ENCODE measurements at regions not wholly inside any gene's neighbourhood (a gene's known extent, or its start where the extent isn't known, plus 50 kb on each side); places are given as distances from the start of the nearest gene placed in this dataset.

DNA sequence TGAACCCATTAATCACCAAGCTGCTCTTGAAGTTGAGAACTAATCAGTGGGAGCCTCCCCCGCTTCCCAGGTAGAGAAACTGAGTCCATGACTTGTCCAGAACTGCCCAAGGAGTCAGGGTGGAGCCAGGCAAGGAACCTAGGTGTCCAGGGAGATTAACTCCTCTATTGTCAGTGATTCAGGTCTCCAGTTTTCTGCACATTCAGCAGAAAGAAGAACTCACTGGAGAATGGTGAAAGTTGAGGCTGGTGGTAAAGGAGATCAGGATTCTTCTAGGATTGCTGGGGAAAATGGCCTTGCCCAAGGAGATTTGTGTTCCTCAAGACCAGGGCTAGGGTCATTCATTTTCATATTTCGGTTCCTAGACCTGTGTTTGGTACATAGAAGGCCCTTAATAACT, 87.2 kb upstream of the CISTR start:
- DNase-seq: no peak

DNA sequence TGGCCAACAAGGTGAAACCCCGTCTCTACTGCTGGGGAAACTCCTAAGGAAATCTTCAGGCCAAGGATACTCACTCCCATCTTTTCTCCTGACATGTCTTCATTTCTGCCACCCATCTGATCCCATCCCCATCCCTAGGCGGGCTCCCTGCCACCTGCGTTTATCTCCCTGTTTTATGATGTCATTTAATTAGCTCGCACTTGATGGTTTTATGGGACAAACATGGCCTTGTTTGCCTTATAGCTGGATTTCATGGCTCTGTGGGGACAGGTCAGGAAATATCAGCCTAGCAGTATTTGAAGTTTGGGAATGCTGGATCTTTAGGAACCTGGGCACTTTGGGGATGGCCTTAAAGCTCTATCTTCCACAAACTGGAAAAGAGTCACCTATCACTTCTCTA, 88.5 kb upstream of the CISTR start:
- peak in 1 of 3 experiments; percentile 34 for DNase-seq

GRCh38 chr12:53842686-53843085, 90.9 kb upstream of the CISTR start:
- DNase-seq: peak; percentile 35 to 47 (median 46)

DNA sequence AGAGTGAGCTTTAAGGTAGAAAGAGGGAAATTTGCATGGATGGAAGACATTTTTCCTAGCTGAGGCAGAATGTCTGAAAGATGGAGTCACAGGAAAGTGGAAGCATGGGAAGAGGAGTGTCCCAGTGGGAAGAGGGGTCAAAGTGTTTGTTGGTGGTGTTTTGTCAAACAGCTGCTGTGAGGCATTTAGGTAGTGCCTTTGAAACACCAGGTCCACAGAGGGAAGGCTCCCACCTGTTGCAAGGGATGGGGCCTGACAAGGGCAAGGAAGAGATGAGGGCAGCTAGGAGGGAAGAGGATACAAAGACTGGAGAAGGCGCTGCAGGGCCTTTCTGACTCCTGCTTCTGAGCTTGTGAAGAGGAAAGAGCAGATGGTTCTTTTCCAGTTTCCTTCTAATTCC, 91.8 kb upstream of the CISTR start:
- no peak for DNase-seq

- DNase-seq: no peak
Measured at GRCh38 chr12:53844994-53845844, 93.4 kb upstream of the HOXC13 start.

DNA sequence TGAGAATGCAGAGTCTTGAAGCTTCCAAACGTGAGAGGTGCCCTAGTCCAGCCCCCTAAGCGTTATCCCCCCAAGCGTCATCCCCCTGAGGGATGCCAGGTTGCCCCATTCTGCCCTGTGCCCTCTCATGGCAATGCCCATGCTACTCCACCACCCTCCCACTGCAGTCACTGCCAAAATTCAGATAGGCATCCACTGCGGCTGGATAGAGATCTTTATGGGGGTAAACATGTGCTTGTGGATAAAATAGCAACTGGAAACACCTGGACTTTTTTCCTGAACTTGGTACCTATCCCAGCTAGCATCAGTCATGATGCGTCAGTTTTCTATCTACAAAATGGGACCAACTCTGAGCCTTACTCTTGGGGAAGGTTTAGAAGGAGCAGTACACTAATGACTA, 92.7 kb upstream of the HOXC13 start:
- no peak for DNase-seq

DNA sequence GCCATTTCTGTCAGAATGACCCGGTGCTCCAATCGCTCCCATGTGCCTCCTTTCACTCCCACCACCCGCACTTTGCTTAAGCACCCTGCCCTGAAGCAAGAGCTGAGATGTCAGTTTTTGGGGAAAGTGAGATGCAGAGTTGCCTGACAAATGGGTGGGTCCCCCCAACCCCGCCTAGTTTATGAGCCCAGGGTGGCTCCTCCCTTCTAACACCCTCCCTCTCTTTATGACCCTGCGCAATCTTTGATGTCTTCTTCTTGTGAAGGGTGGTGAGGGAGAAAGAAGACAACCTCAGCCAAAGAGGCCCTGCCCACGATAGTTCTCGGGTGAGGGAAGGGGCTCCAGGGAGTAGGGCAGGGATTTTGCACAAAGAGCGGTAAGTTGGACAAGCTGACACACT, 89.5 kb upstream of the HOXC13 start:
- DNase-seq: no peak

DNA sequence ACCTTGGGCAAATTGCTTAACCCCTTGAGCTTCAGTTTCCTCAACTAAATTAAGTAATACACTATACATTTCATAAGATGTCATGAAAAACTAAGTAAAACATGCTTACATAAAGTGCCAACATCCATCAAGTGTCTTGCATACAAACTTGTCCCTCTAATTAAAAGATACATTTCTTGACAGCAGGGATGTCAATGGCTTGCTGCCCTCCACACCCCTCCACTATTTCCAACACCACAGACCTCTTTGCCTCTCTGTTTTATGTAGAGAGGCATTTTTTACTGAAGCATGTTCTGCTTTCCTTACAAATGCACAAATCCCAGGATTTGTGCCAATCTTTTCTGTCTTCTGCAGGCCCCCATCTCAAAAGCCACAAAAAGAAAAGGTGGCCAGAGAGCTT, 89.0 kb upstream of the HOXC13 start:
- DNase-seq: no peak

- DNase-seq: no peak
Measured at GRCh38 chr12:53852061-53852460, 86.6 kb upstream of the HOXC13 start.

GRCh38 chr12:53852992-53853391, 85.6 kb upstream of the HOXC13 start:
- no peak for DNase-seq

DNA sequence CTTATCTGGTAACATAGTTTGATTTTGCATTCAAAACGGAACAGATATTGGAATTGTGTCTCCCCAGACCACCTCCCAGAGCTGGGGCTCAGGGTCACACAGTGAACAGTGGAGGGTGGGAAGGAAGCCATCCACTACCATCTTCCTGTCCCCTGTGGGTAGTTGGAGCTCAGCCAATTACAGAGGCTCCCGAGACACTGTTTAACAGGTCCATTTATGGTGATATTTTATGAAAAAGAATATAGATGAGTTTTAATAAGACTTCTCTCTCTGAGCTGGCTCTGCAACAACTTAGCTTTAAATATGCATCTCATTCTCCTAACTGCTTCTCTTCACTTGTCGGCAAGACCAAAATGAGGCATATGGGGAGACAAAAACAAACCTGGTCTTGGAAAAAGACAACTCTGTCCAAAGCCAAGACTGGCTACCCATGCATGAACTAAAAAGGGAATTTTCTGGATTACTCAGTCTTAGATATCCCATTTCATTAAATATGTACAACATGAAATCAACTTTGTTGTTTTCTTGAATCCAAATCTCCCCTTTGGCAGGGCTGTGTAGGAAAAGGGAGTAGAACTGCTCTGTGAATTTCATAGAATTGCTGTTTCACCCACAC, 83.8 kb upstream of the HOXC13 start:
- no peak for DNase-seq

GRCh38 chr12:53856132-53856531, 82.5 kb upstream of the HOXC13 start:
- no peak for DNase-seq

DNA sequence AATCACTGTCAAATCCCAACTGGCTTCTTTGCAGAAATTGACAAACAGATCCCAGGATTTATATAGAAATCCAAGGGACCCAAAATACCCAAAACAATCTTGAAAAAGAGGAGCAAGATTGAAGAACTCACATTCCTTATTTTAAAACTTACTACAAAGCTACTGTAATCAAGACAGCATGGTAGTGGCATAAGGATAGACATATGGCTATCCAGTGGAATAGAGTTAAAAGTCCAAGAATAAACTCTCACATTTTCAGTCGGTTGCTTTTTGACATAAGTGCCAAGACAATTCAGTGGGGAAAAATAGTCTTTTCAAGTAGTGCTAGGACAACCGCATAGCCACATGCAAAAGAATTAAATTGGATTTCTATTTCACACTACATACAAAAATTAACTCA, 81.0 kb upstream of the HOXC13 start:
- DNase-seq: no peak

DNA sequence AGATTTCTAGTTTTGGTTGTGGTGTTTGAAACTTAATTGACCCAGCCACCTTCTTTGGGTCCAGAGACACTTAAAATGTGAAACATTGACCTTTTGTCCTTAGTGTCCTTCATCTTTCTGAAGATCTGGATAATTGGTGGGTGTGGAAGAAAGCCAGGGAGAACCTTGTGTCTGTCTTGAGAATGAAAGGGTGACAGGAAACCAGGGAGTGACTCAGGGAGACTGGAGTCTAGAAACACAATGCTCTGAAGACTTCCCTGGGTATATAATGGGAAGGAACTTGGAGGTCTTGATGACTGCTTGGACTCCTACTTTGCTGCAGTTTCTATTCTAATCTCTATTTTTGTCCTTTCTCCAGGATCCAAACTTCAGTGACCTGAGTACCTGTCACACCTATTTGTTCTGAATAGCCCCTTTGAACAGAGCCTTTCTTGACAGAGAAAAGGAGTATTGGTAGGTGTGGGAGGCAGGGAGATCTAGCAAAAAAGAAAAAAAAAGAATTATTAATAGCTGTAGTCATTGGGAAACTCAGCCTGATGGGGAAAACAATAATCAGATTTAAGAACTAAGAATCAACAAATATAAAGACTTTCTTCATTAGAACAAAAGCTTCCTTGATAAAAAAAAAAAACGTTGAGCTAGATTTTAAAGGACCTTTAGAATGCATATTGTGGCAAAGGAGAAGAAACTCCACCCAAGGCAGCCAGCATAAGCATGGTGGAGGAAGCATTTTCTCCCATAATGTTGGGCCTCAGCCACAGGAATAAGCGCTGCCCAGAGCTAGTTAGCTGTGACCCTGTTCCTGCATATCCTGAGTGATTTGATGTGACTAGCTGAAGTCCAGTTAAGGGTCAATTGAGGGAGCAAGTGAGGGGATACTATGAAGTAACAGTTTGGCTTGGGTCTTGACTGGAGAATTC, 77.9 kb upstream of the HOXC13 start:
- DNase-seq: no peak

DNA sequence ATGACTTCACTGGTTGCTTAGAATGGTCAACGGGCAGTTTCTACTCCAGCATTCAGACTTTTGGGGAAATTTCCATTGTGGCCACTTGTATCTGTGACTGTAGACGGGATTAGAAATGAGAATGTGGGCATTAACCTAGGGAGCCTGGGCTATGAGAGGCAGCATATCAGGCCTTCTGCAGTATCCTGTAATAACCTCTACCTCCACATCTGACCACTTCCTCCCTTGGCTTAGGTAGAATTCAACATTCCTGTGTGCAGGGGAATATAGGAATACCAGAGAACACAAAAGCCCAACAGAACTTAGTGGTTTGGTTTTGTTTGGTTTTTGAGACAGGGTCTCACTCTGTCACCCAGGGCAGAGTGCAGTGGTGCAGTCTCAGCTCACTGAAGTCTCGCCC, 76.4 kb upstream of the HOXC13 start:
- no peak for DNase-seq

GRCh38 chr12:53862831-53863230, 75.8 kb upstream of the HOXC13 start:
- no peak for DNase-seq

- DNase-seq: no peak
Measured at GRCh38 chr12:53866727-53867126, 71.9 kb upstream of the HOXC13 start.

GRCh38 chr12:53867216-53868012, 71.2 kb upstream of the HOXC13 start:
- DNase-seq: no peak

- DNase-seq: no peak
Measured at GRCh38 chr12:53868511-53868986, 70.1 kb upstream of the HOXC13 start.

GRCh38 chr12:53869500-53869899, 69.1 kb upstream of the HOXC13 start:
- peak; percentile 14 to 61 (median 20) for DNase-seq

DNA sequence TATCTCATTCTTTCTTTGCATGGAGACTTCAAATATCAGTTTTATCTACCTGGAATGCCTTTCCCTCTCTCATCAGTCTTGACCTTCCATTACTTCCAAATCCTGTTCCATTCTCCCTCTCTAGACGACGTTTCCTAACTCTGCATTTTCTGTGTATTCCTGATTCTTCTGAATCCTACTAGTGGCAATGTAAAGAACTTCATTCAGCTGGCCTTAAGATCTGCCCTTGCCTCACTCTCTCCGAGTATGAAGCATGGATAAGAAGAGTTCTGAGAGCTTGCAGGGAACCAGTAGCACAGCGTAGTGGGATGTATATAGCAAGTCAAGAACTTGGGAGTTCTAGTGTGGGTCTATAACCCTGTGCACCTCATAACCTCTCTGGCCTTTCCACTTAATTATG, 68.5 kb upstream of the HOXC13 start:
- no peak for DNase-seq

DNA sequence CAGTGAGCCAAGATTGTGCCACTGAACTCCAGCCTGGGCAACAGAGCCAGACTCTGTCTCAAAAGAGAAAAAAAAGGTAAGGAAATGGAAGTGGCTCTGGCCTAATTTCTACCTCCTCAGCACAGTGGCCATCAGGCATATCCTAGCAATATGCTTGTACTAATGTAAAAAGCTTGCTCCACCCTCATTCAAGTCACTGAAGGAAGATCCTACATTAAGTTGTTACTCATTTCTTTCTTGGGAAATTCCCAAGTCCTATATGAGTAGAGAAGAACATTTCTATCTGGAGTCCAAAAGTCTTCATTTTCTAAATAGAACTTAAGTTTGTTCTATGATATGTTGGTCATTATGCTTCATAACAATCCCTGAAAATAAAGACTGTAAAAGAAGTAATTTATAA, 67.3 kb upstream of the HOXC13 start:
- no peak for DNase-seq

GRCh38 chr12:53872367-53872766, 66.3 kb upstream of the HOXC13 start:
- DNase-seq: no peak
